ENCODE measurements at regions not wholly inside any gene's neighbourhood (a gene's known extent, or its start where the extent isn't known, plus 50 kb on each side); places are given as distances from the start of the nearest gene placed in this dataset.

DNA sequence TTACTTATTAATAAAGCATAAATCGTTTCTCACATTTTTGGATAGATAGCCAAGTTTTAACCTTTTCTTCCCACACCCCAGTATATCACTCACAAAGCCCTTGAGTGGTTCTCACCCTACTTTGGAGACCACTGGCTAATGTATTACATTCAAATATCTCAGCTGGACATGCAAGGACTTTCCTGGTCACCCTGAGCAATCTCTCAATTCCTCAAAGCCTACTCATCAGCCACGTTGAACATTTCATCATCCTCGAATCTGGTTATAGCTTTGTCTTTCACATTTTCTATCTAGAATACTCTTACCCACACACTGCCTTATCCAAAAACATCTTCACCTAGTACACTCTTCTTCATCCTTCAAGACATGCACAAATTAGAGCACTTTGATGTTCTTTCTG is 71.1 kb upstream of the MAPRE2 start:
- Histone ChIP-seq H3F3A (ENCODE audit: insufficient read depth, low read length, poor library complexity, severe bottlenecking) (no peaks in the 10 kb centered on the region), H3K4me2 (ENCODE audit: low read length) (no peak overlapping the region), H3K9ac (ENCODE audit: low read length) (no peak overlapping the region), H3K9me2 (ENCODE audit: insufficient read depth, low read length) (no peaks in the 10 kb centered on the region), H3K27ac (ENCODE audit: low read length) (no peak overlapping the region), H3K9me3 (ENCODE audit: low read length) (no peaks in the 10 kb centered on the region), H3K36me3 (ENCODE audit: insufficient read depth, low read length) (no peaks in the 10 kb centered on the region), H3K27me3 (ENCODE audit: insufficient read depth, low read depth, low read length) (peaks cover 1% of the 10 kb centered on the region), H3K79me2 (replicated peaks; ENCODE audit: insufficient read depth, low read length) (no peaks in the 10 kb centered on the region), H2AFZ (ENCODE audit: low read depth, low read length) (no peak overlapping the region), H3K4me3 (ENCODE audit: low read length) (no peak overlapping the region), H4K20me1 (ENCODE audit: insufficient read depth) (no peaks in the 10 kb centered on the region)
- TF ChIP-seq EZH2 (IDR thresholded peaks at IDR 0.05; ENCODE audit: borderline replicate concordance, insufficient read depth, low read length, poor library complexity, severe bottlenecking) (no peak), RAD21 (conservative IDR thresholded peaks at IDR 0.05) (no peak), SMC3 (conservative IDR thresholded peaks at IDR 0.05; ENCODE audit: poor library complexity) (no peak)
- TF ChIP-seq, protein P1, sequence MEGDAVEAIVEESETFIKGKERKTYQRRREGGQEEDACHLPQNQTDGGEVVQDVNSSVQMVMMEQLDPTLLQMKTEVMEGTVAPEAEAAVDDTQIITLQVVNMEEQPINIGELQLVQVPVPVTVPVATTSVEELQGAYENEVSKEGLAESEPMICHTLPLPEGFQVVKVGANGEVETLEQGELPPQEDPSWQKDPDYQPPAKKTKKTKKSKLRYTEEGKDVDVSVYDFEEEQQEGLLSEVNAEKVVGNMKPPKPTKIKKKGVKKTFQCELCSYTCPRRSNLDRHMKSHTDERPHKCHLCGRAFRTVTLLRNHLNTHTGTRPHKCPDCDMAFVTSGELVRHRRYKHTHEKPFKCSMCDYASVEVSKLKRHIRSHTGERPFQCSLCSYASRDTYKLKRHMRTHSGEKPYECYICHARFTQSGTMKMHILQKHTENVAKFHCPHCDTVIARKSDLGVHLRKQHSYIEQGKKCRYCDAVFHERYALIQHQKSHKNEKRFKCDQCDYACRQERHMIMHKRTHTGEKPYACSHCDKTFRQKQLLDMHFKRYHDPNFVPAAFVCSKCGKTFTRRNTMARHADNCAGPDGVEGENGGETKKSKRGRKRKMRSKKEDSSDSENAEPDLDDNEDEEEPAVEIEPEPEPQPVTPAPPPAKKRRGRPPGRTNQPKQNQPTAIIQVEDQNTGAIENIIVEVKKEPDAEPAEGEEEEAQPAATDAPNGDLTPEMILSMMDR (IDR thresholded peaks at IDR 0.05; ENCODE audit: poor library complexity, severe bottlenecking) = no peak

DNA sequence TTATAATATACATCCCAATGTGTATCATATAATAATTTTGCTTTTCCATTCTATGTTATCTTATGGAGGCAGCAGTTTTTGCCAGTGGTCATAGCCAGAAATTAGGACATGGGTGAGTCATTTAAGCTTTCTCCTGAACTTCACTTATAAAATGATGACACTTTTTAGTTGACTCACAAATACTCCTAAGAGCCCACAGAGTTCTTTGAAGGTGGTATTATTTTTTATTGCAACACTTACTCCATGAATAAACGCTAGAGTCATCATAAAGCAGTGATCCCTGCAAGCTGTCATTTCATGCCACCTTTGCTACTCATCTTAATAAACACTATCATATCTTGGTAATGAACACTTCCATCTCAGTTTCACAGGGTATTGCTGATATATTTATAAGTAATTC is 69.9 kb upstream of the MAPRE2 start:
- Histone ChIP-seq H3K9ac (ENCODE audit: low read length) (no peak overlapping the region), H3K27ac (ENCODE audit: low read length) (no peak overlapping the region), H3K4me2 (ENCODE audit: low read length) (no peak overlapping the region), H3F3A (ENCODE audit: insufficient read depth, low read length, poor library complexity, severe bottlenecking) (no peaks in the 10 kb centered on the region), H3K9me3 (ENCODE audit: low read length) (no peaks in the 10 kb centered on the region), H3K79me2 (replicated peaks; ENCODE audit: insufficient read depth, low read length) (no peaks in the 10 kb centered on the region), H4K20me1 (ENCODE audit: insufficient read depth) (no peaks in the 10 kb centered on the region), H2AFZ (ENCODE audit: low read depth, low read length) (no peak overlapping the region), H3K9me2 (ENCODE audit: insufficient read depth, low read length) (no peaks in the 10 kb centered on the region), H3K4me3 (ENCODE audit: low read length) (no peak overlapping the region), H3K36me3 (ENCODE audit: insufficient read depth, low read length) (no peaks in the 10 kb centered on the region), H3K27me3 (ENCODE audit: insufficient read depth, low read depth, low read length) (peaks cover 11% of the 10 kb centered on the region)
- TF ChIP-seq MXI1 (conservative IDR thresholded peaks at IDR 0.05; ENCODE audit: poor library complexity, severe bottlenecking) = no peak
- no peak for TF ChIP-seq POLR2AphosphoS5 (IDR thresholded peaks at IDR 0.05)
- no peak for TF ChIP-seq RAD21 (conservative IDR thresholded peaks at IDR 0.05)
- no peak for TF ChIP-seq EP300 (conservative IDR thresholded peaks at IDR 0.05; ENCODE audit: poor library complexity, severe bottlenecking)
- TF ChIP-seq SMC3 (conservative IDR thresholded peaks at IDR 0.05; ENCODE audit: poor library complexity) = no peak
- TF ChIP-seq EZH2 (IDR thresholded peaks at IDR 0.05; ENCODE audit: borderline replicate concordance, insufficient read depth, low read length, poor library complexity, severe bottlenecking) = no peak
- no peak for TF ChIP-seq TAF1 (IDR thresholded peaks at IDR 0.05; ENCODE audit: low read depth)
- TF ChIP-seq, protein P2, sequence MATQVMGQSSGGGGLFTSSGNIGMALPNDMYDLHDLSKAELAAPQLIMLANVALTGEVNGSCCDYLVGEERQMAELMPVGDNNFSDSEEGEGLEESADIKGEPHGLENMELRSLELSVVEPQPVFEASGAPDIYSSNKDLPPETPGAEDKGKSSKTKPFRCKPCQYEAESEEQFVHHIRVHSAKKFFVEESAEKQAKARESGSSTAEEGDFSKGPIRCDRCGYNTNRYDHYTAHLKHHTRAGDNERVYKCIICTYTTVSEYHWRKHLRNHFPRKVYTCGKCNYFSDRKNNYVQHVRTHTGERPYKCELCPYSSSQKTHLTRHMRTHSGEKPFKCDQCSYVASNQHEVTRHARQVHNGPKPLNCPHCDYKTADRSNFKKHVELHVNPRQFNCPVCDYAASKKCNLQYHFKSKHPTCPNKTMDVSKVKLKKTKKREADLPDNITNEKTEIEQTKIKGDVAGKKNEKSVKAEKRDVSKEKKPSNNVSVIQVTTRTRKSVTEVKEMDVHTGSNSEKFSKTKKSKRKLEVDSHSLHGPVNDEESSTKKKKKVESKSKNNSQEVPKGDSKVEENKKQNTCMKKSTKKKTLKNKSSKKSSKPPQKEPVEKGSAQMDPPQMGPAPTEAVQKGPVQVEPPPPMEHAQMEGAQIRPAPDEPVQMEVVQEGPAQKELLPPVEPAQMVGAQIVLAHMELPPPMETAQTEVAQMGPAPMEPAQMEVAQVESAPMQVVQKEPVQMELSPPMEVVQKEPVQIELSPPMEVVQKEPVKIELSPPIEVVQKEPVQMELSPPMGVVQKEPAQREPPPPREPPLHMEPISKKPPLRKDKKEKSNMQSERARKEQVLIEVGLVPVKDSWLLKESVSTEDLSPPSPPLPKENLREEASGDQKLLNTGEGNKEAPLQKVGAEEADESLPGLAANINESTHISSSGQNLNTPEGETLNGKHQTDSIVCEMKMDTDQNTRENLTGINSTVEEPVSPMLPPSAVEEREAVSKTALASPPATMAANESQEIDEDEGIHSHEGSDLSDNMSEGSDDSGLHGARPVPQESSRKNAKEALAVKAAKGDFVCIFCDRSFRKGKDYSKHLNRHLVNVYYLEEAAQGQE (IDR thresholded peaks at IDR 0.05; ENCODE audit: borderline replicate concordance) = no peak
- TF ChIP-seq, protein P1 (IDR thresholded peaks at IDR 0.05; ENCODE audit: poor library complexity, severe bottlenecking) = no peak
